GM21381 (cell line): ENCODE measurements at regions not wholly inside any gene's neighbourhood (a gene's known extent, or its start where the extent isn't known, plus 50 kb on each side); places are given as distances from the start of the nearest gene placed in this dataset.
A peak's percentile ranks its signal among the peaks of the same experiment; 100 is the strongest.

Source experiments
- ATAC-seq: cut with Tn5 transposase; IDR thresholded peaks from one replicate; pipeline ENCODE4 v1.9.1; 2021; ENCODE audit warnings: mild to moderate bottlenecking, moderate library complexity; ENCODE audit not compliant: unreplicated experiment

- ATAC-seq: no peak
Observed at GRCh38 chr11:80900265-80900664, 1459.4 kb upstream of the TENM4 start.

GRCh38 chr11:80899381-80899780 is 1458.6 kb upstream of the TENM4 start:
- no peak for ATAC-seq

- ATAC-seq: no peak
Observed at GRCh38 chr11:80898910-80899309, 1458.1 kb upstream of the TENM4 start.

- no peak for ATAC-seq
Observed at GRCh38 chr11:80886684-80887083, 1445.9 kb upstream of the TENM4 start.

- ATAC-seq: no peak
Observed at GRCh38 chr11:80873310-80873999, 1432.6 kb upstream of the TENM4 start.

- peak; percentile 51 for ATAC-seq
Observed at GRCh38 chr11:80872116-80872728, 1431.4 kb upstream of the TENM4 start.

GRCh38 chr11:80868831-80869230 is 1428.0 kb upstream of the TENM4 start:
- no peak for ATAC-seq

GRCh38 chr11:80862011-80862410 is 1421.2 kb upstream of the TENM4 start:
- ATAC-seq: no peak

- ATAC-seq: no peak
Observed at GRCh38 chr11:80861193-80861592, 1420.4 kb upstream of the TENM4 start.

GRCh38 chr11:80860632-80861031 is 1419.8 kb upstream of the TENM4 start:
- ATAC-seq: no peak

GRCh38 chr11:80856066-80856465 is 1415.2 kb upstream of the TENM4 start:
- no peak for ATAC-seq

- no peak for ATAC-seq
Observed at GRCh38 chr11:80855426-80855825, 1414.6 kb upstream of the TENM4 start.

GRCh38 chr11:80849253-80849652 is 1408.4 kb upstream of the TENM4 start:
- peak; percentile 36 for ATAC-seq

- ATAC-seq: peak; percentile 89
Observed at GRCh38 chr11:80846979-80847378, 1406.1 kb upstream of the TENM4 start.

- no peak for ATAC-seq
Observed at GRCh38 chr11:80846442-80846841, 1405.6 kb upstream of the TENM4 start.

- ATAC-seq: no peak
Observed at GRCh38 chr11:80844110-80844819, 1403.4 kb upstream of the TENM4 start.

GRCh38 chr11:80843266-80843974 is 1402.6 kb upstream of the TENM4 start:
- peak; percentile 45 for ATAC-seq

- ATAC-seq: no peak
Observed at GRCh38 chr11:80842246-80842645, 1401.4 kb upstream of the TENM4 start.

GRCh38 chr11:80841675-80842074 is 1400.8 kb upstream of the TENM4 start:
- ATAC-seq: no peak

GRCh38 chr11:80838153-80838552 is 1397.3 kb upstream of the TENM4 start:
- ATAC-seq: peak; percentile 89

- ATAC-seq: no peak
Observed at GRCh38 chr11:80837051-80837450, 1396.2 kb upstream of the TENM4 start.
